ENCODE measurements at regions not wholly inside any gene's neighbourhood (a gene's known extent, or its start where the extent isn't known, plus 50 kb on each side); places are given as distances from the start of the nearest gene placed in this dataset.

DNA sequence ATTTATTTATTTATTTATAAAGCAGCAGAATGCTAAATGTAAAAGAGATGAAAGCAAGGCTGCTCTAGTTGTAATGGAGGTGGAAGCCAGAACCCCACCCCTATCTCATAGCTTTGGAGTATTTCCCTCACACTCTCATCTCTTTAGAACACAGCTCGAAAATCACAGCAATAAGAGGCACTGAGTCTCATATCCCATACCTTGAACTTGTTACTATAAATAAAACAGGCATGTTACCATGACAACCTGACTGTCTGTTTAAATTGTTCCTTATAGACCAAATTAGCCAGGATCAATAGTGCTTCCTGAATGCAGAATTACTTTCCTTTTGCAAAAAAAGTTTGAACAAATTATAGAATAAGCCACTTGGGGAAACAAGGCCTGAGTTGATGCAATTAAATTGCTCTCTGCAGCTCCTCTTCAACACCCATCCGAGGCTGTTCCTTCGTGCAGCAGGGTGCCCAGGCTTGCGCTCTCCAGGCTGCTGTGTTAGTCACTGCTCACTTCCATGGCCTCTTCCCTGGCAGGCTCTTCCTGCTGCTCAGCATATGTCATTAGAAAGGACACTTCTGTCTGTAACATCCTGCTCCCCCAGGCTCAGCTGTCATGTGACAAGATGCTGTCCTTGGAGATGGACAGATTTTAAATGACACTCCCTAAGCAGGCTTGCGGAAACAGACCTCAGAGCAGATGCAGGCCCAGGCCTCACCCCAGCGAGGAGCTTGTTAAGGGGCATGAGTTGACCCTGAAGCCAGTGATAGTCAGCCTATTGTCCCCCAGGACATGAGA is 120.2 kb downstream of the CARTPT start:
- no peaks in the 10 kb centered on the region for H3K27me3 ChIP-seq (ENCODE audit: low read length)
- no peaks in the 10 kb centered on the region for H3K9me2 ChIP-seq (replicated peaks; ENCODE audit: insufficient read depth, low read length)
- H4K20me1 ChIP-seq (ENCODE audit: low read depth, low read length), result no peaks in the 10 kb centered on the region
- H3F3A ChIP-seq (ENCODE audit: insufficient read depth), result no peaks in the 10 kb centered on the region
- H3K9me3 ChIP-seq (ENCODE audit: insufficient read depth, low read length), result no peaks in the 10 kb centered on the region
- H3K9ac ChIP-seq (ENCODE audit: low read length), result no peak overlapping the region
- no peaks in the 10 kb centered on the region for H3K36me3 ChIP-seq (ENCODE audit: low read length)
- H3K4me3 ChIP-seq (ENCODE audit: insufficient read depth, low read length, poor library complexity, severe bottlenecking), result no peak overlapping the region
- no peak overlapping the region for H3K4me2 ChIP-seq (ENCODE audit: low read depth, low read length, poor library complexity, severe bottlenecking)
- TF ChIP-seq, protein P1, sequence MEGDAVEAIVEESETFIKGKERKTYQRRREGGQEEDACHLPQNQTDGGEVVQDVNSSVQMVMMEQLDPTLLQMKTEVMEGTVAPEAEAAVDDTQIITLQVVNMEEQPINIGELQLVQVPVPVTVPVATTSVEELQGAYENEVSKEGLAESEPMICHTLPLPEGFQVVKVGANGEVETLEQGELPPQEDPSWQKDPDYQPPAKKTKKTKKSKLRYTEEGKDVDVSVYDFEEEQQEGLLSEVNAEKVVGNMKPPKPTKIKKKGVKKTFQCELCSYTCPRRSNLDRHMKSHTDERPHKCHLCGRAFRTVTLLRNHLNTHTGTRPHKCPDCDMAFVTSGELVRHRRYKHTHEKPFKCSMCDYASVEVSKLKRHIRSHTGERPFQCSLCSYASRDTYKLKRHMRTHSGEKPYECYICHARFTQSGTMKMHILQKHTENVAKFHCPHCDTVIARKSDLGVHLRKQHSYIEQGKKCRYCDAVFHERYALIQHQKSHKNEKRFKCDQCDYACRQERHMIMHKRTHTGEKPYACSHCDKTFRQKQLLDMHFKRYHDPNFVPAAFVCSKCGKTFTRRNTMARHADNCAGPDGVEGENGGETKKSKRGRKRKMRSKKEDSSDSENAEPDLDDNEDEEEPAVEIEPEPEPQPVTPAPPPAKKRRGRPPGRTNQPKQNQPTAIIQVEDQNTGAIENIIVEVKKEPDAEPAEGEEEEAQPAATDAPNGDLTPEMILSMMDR (IDR thresholded peaks at IDR 0.05; ENCODE audit: insufficient read depth, low read length, poor library complexity, severe bottlenecking), result no peak
- no peak overlapping the region for H2AFZ ChIP-seq (ENCODE audit: low read depth, low read length, severe bottlenecking)
- H3K27ac ChIP-seq (ENCODE audit: low read depth, low read length), result no peak overlapping the region
- H3K79me2 ChIP-seq (ENCODE audit: insufficient read depth, low read length), result no peaks in the 10 kb centered on the region

DNA sequence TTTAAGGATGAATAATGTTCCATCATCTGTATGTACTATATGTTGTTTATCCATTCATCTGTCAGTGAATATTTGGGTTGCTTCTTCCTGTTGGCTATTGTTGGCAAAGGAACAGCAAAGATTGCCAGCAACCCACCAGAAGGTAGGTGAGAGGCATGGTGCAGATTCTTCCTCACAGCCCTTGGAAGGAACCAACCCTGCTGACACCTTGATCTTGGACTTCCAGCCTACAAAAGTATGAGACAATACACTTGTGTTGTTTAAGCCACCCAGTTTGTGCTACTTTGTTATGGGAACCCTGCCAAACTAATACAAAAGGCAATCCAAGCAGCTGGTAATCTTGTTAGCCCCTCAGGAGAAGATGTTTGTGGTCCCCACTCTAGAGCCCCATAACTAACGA is 122.0 kb downstream of the CARTPT start:
- Histone ChIP-seq H3F3A (ENCODE audit: insufficient read depth) (no peaks in the 10 kb centered on the region), H3K27me3 (ENCODE audit: low read length) (no peaks in the 10 kb centered on the region), H3K4me2 (ENCODE audit: low read depth, low read length, poor library complexity, severe bottlenecking) (no peak overlapping the region), H4K20me1 (ENCODE audit: low read depth, low read length) (no peaks in the 10 kb centered on the region), H3K9me2 (replicated peaks; ENCODE audit: insufficient read depth, low read length) (no peaks in the 10 kb centered on the region), H2AFZ (ENCODE audit: low read depth, low read length, severe bottlenecking) (no peak overlapping the region), H3K9ac (ENCODE audit: low read length) (no peak overlapping the region), H3K4me3 (ENCODE audit: insufficient read depth, low read length, poor library complexity, severe bottlenecking) (no peak overlapping the region), H3K9me3 (ENCODE audit: insufficient read depth, low read length) (no peaks in the 10 kb centered on the region), H3K79me2 (ENCODE audit: insufficient read depth, low read length) (no peaks in the 10 kb centered on the region), H3K27ac (ENCODE audit: low read depth, low read length) (no peak overlapping the region), H3K36me3 (ENCODE audit: low read length) (no peaks in the 10 kb centered on the region)
- TF ChIP-seq, protein P1 (IDR thresholded peaks at IDR 0.05; ENCODE audit: insufficient read depth, low read length, poor library complexity, severe bottlenecking), result no peak
- no peak for TF ChIP-seq EZH2phosphoT487 (conservative IDR thresholded peaks at IDR 0.05; ENCODE audit: low read length)

DNA sequence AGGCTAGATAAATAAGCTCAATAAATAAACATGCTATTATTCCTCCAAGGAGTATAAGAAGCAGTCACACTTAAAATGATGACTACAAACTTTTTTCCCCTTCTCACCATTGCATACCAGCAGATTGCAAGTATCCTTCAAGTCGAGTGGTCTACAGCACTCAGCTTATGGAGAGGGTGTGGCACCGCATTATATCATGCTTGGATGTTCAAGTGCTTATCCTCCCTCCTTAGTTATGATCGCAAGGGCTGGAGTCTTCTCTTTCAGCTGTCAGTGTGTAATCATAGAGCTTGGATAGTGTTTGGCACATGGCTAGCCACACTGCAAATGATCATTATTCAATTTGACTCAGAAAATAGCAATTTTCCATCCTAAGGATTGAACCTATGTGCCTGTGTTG is 124.0 kb downstream of the CARTPT start:
- TF ChIP-seq, protein P1 (IDR thresholded peaks at IDR 0.05; ENCODE audit: insufficient read depth, low read length, poor library complexity, severe bottlenecking), result no peak
- TF ChIP-seq EZH2phosphoT487 (conservative IDR thresholded peaks at IDR 0.05; ENCODE audit: low read length), result no peak
- Histone ChIP-seq H3K4me2 (ENCODE audit: low read depth, low read length, poor library complexity, severe bottlenecking) (no peak overlapping the region), H4K20me1 (ENCODE audit: low read depth, low read length) (no peaks in the 10 kb centered on the region), H3F3A (ENCODE audit: insufficient read depth) (no peaks in the 10 kb centered on the region), H3K4me3 (ENCODE audit: insufficient read depth, low read length, poor library complexity, severe bottlenecking) (no peak overlapping the region), H3K27me3 (ENCODE audit: low read length) (no peaks in the 10 kb centered on the region), H3K9ac (ENCODE audit: low read length) (no peak overlapping the region), H3K9me2 (replicated peaks; ENCODE audit: insufficient read depth, low read length) (no peaks in the 10 kb centered on the region), H2AFZ (ENCODE audit: low read depth, low read length, severe bottlenecking) (no peak overlapping the region), H3K9me3 (ENCODE audit: insufficient read depth, low read length) (no peaks in the 10 kb centered on the region), H3K27ac (ENCODE audit: low read depth, low read length) (no peak overlapping the region), H3K79me2 (ENCODE audit: insufficient read depth, low read length) (no peaks in the 10 kb centered on the region), H3K36me3 (ENCODE audit: low read length) (no peaks in the 10 kb centered on the region)

Data from SU-DHL-6 (cell line).